ENCODE measurements at regions not wholly inside any gene's neighbourhood (a gene's known extent, or its start where the extent isn't known, plus 50 kb on each side); places are given as distances from the start of the nearest gene placed in this dataset.
A peak's percentile ranks its signal among the peaks of the same experiment; 100 is the strongest.

DNA sequence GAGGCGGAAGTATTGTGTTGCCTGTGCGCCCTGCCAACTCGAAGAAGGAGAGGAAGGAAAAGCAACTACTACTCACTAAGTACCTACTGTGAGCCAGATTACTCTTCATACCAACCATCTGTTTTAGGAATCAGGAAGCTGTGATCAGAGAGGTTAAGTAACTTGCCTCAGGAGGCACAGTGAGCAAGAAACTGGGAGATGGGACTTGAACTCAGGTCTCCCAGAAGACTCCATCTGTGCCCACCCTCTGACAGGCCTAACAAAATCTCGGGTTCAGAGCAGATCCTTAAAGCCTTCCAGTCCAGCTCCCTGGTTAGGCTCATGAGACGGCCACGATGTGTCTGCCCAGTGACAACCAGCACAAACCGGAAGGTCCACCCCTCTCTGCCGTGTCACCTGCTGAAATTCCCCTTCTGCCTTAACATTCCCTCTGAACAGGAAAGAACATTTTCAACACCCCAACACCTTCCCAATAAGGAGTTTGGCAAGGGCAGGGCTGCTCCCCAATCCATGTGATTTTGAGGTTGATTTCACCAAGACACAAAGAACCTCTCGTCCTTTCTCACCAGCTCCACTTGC, 230.1 kb downstream of the TOMM20 start:
- no peaks in the 10 kb centered on the region for H3K9me3 Mint-ChIP-seq
- peaks cover 59% of the 10 kb centered on the region for H3K4me1 Mint-ChIP-seq
- peaks cover 15% of the 10 kb centered on the region for H3K27me3 Mint-ChIP-seq (ENCODE audit: low read depth, poor library complexity)
- peak overlapping the region; percentile 57 for H3K27ac Mint-ChIP-seq
- no peak for DNase-seq
- TF ChIP-seq, protein P1, sequence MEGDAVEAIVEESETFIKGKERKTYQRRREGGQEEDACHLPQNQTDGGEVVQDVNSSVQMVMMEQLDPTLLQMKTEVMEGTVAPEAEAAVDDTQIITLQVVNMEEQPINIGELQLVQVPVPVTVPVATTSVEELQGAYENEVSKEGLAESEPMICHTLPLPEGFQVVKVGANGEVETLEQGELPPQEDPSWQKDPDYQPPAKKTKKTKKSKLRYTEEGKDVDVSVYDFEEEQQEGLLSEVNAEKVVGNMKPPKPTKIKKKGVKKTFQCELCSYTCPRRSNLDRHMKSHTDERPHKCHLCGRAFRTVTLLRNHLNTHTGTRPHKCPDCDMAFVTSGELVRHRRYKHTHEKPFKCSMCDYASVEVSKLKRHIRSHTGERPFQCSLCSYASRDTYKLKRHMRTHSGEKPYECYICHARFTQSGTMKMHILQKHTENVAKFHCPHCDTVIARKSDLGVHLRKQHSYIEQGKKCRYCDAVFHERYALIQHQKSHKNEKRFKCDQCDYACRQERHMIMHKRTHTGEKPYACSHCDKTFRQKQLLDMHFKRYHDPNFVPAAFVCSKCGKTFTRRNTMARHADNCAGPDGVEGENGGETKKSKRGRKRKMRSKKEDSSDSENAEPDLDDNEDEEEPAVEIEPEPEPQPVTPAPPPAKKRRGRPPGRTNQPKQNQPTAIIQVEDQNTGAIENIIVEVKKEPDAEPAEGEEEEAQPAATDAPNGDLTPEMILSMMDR (IDR thresholded peaks at IDR 0.05), result no peak
- no peaks in the 10 kb centered on the region for H3K36me3 Mint-ChIP-seq (ENCODE audit: low read depth)
- H3K4me3 Mint-ChIP-seq, result no peak overlapping the region

DNA sequence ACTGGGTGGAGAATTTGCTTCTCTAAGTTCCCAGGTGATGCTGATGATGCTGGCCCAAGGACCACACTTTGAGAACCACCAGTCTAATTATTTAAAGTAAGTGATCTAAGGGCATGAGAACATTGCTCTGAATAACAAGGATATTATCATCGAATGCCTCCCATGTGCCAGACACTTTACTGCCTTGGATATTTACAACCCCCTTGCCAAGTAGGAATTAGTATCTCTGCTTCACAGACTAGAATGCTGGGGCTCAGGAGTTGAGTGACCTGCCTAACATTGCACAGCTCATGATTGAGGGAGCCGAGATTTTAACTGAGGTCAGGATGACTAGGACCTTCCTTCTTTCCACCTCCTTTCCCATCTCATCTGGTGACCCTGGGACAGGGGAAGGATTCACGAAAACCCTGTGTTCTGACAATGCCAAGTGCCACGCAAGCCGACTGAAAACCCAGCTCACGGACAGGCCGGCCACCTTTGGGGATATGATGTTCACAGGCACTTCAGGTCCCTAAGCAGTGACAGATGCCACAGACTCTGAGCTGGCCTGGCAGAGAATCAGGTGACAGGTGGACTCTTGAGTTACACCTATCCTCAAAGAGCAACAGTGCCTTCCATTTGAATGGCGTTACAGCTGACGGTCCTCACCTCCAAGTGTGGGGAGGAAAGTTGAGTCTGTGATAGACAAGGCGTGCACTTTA, 230.7 kb downstream of the TOMM20 start:
- H3K9me3 Mint-ChIP-seq, result no peaks in the 10 kb centered on the region
- no peak for DNase-seq
- peak overlapping the region; percentile 57 for H3K27ac Mint-ChIP-seq
- no peaks in the 10 kb centered on the region for H3K36me3 Mint-ChIP-seq (ENCODE audit: low read depth)
- TF ChIP-seq, protein P1 (IDR thresholded peaks at IDR 0.05), result no peak
- peaks cover 16% of the 10 kb centered on the region for H3K27me3 Mint-ChIP-seq (ENCODE audit: low read depth, poor library complexity)
- H3K4me1 Mint-ChIP-seq, result peaks cover 65% of the 10 kb centered on the region
- H3K4me3 Mint-ChIP-seq, result no peak overlapping the region

DNA sequence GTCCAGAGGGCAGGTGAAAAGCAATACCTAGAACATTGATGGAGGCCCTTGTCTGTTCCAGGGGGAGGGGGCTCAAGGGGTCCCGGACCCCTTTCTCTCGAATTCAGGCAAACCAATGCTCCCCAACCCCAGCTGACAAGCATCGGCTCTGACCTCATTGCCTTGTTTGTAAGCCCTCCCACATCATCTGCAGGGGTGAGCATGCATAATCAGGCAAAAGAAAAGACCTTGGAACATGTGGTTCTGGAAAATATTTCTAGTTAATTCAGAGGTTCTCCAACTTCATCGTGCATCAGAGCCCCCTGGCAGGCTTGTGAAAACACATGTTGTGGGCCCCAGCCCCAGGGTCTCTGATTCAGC, 231.3 kb downstream of the TOMM20 start:
- TF ChIP-seq, protein P1 (IDR thresholded peaks at IDR 0.05), result no peak
- peaks cover 64% of the 10 kb centered on the region for H3K4me1 Mint-ChIP-seq
- peak overlapping the region; percentile 55 for H3K27ac Mint-ChIP-seq
- no peak overlapping the region for H3K4me3 Mint-ChIP-seq
- no peaks in the 10 kb centered on the region for H3K36me3 Mint-ChIP-seq (ENCODE audit: low read depth)
- no peak for DNase-seq
- H3K27me3 Mint-ChIP-seq (ENCODE audit: low read depth, poor library complexity), result peaks cover 18% of the 10 kb centered on the region
- no peaks in the 10 kb centered on the region for H3K9me3 Mint-ChIP-seq

DNA sequence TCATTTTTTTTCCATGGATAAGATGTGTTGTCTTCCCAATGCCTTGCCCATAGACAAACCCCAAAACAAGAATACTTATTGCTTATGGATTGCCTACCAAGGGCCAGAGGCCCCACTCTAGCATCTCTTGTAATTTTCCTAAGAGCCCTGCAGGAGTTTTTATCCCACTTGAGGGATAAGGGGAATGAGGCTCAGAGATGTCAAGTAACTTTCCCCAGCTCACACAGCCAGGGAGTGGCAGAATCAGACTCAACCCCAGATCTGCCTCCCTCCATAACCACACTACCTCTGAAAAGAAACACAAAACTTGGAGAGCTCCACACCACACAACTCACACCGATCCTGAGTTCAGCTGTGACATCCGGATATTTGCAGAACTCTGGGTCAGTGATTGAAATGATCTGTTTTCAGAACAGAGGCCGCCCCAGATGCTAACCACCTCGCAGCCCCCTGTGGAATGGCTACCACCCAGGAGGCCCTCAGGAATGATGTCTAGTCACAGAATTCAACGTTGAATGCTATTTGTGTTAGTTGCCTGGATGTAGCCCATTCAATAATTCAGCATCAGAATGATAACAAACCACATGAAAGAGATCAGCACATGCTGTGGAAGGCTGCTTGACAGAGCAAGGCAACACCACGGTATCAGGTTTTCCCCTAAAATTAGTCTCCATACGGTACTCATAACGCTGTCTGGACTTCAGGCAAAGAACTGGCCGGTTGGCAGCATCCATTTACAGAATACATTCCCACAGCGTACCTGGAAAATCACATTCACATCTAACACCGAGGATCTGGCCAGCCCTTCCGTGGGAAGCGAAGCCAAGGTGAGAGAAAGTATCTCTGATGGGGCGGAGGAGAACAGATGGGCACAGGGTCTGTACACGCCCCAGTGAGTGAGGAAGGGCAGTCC, 231.9 kb downstream of the TOMM20 start:
- H3K27me3 Mint-ChIP-seq (ENCODE audit: low read depth, poor library complexity), result peaks cover 18% of the 10 kb centered on the region
- no peak overlapping the region for H3K4me3 Mint-ChIP-seq
- peak overlapping the region; percentile 55 for H3K27ac Mint-ChIP-seq
- H3K4me1 Mint-ChIP-seq, result peaks cover 68% of the 10 kb centered on the region
- TF ChIP-seq, protein P1 (IDR thresholded peaks at IDR 0.05), result no peak
- no peaks in the 10 kb centered on the region for H3K9me3 Mint-ChIP-seq
- no peak for DNase-seq
- no peaks in the 10 kb centered on the region for H3K36me3 Mint-ChIP-seq (ENCODE audit: low read depth)

DNA sequence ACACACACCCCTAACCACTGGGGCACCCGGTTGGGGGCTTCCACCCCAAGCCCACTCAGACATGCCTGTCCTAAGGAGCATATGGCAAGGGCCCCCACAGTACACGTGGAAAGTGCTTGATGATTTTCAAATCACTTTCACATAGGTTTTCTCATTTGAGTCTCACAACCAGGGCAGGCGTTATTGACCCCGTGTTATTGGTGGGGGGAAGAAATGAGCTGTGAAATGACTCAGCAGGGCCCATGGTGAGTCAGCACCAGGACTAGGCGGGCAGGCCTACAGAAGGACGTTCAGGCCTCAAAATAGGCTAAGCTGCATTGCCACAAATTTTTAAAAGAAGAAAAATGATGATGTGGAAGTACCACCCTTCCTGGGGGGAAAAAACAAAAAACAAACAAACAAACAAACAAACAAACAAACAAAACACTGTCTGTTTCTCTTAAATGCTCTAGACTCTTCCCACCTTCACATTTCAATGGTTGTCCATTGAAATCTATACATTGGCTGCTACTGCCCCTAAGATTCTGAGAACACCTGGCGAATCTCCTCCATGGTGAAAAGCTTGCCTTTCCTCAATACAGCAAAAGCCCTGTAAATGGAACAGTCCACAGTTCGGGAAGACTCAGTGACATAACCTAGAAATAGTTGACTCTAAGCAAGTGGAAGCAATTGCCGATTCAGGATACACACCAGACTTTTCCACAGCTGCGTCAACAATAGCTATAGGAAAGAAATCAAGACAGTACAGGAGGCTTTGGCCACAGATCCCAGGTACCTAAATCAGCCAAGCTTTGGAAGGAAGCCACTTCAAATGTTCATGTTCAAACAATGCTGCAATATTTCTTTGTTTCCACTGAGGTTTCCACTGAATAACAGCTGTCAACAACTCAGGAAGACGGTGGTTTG, 234.7 kb downstream of the TOMM20 start:
- DNase-seq, result no peak
- H3K4me3 Mint-ChIP-seq, result no peak overlapping the region
- TF ChIP-seq, protein P1 (IDR thresholded peaks at IDR 0.05), result no peak
- H3K27ac Mint-ChIP-seq, result no peak overlapping the region
- peaks cover 55% of the 10 kb centered on the region for H3K4me1 Mint-ChIP-seq
- H3K27me3 Mint-ChIP-seq (ENCODE audit: low read depth, poor library complexity), result peaks cover 11% of the 10 kb centered on the region
- no peaks in the 10 kb centered on the region for H3K9me3 Mint-ChIP-seq
- H3K36me3 Mint-ChIP-seq (ENCODE audit: low read depth), result no peaks in the 10 kb centered on the region

Measured in nephron progenitor cell (in vitro differentiated cells).